ENCODE measurements at regions not wholly inside any gene's neighbourhood (a gene's known extent, or its start where the extent isn't known, plus 50 kb on each side); places are given as distances from the start of the nearest gene placed in this dataset.

DNA sequence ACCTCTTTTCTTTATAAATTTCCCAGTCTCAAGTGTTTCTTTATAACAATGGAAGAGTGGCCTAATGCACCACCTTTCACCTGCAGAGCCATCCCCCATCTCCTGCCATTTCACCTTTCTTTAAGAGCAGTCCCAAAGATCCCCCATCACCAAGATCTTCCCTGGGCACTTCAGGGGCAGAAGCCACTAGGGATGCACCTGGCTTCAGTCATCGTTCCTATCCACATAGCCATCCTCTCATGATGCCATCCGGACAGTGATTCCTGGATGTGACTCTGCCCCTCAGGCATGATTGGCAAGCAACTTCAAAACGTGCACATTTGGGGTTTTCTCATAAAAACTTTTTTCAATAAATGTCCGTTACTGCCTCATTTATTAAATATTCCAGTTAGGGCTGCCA, 225.9 kb downstream of the TBXT start:
- DNase-seq: no peak

DNA sequence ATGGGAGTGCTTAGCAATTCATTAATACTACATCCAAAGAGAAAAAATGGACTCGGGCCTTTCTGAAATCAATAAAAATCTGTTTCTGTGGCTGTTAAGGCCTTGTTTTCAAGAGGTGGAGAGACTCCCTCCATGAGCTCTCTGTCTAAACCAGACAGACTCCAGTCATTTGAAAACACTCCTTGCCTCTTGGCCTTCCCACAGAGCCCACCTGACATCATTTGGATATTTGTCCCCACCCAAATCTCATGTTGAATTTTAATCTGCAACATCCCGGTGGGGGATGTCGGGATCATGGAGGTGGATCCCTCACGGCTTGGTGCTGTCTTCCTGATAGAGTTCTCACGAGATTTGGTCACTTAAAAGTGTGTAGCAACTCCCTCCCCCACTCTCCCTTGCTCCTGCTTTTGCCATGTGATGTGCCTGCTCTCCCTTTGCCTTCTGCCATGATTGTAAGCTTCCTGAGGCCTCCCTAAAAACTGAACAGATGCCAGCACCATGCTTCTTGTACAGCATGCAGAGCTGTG, 226.3 kb downstream of the TBXT start:
- DNase-seq: no peak

DNA sequence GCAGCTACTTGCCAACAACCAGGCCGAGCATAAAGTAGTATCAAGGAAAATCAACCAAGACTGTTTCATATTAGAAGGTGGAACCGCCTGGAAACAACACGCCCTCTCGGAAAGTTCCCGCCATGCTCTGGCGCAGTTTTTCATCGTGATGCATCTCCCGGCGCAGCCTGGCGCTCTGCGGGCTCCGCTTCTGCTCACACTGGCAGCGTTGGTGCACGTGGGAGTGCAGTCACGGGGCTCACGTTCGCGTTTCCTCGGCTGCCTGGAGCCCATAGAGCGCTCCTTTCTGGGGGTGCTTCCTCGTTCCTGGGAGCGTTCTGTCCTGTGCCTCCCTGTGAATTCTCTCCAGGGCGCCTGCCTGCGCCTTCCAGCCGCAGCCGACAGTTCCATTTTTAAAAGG, 227.3 kb downstream of the TBXT start:
- DNase-seq: no peak

DNA sequence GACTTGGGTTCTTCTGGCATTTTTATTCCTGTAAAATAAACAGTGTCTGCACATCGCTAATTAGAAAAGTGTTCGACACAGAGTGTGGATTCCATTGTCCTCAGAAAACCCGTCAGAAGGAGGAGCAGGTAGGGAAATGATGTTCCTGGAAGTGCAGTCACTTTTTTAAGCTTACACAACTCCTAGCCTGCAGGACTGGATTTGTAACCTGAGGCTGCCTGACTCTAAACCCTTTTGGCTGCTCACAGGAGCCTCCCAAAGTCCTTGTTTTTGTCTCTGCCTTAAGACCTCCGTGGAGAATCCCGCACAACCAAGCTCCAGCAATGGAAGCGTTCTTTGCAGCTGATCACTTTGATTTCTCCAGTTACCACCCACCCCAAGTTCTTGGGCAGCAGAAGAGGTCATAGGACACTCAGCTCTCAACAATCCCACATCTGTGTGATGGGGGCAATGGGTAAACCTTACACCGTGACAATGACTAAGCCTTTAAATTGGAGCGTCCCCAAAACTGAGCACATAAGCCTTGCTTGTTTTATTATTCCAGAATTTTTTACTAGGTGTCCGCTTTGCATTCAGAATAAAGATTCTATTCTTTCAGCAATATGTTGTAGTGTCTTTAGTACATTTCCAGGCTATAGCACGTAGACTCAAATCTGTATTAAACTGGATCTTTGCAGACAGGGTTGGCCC, 227.9 kb downstream of the TBXT start:
- DNase-seq: no peak

DNA sequence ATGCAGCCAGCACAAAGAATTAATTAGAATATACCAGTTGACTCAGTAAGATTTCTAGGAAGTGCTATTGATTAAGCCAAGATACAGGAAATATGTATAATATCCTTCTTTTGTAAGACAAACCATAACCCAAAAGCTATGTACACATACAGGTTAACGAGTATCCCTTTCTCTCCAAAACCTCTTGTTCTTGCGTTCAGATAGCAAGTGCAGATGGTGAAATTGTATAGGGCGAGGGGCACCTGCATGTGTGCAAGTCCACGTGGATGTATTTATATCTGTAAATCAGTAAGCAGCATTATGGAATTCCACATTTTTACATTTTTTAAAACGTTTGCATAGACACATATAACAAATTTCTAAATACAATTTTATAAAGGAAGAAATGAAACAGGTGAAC, 228.6 kb downstream of the TBXT start:
- no peak for DNase-seq

DNA sequence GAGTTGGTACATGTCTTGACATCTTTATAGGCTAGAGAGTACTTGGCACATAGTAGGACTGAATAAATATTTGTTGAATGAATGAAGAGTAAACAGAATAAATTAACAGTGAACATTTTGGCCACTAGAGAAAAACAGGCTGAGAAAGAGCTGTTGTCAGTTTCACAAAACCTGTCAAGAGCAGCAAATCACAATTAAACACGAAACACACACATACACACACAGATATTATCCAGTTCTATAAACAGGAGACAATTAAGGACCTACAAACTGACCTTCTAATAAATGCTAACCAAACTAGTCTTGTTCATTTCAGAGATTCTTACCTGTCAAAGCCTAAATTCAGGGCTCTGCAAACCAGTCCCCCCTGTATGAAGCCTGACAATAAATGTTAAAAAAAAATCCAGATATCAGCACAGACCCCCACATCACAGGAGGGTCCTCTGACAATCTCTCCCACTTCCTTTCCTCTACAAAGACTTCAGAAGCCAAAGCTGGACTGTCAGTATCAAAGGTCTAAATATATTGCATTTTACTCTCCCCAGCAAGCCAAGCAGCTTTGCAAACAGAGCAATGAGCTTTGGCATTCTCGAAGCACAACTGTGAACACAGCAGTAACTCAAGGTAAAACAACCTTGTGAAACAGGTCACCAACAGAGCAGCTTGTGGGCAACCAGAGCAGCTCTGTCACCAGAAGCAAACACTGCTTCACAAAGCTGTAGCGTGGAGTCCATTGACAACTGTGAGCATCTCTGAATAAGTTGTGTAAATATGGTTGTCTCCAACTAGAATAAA, 229.9 kb downstream of the TBXT start:
- no peak for DNase-seq

DNA sequence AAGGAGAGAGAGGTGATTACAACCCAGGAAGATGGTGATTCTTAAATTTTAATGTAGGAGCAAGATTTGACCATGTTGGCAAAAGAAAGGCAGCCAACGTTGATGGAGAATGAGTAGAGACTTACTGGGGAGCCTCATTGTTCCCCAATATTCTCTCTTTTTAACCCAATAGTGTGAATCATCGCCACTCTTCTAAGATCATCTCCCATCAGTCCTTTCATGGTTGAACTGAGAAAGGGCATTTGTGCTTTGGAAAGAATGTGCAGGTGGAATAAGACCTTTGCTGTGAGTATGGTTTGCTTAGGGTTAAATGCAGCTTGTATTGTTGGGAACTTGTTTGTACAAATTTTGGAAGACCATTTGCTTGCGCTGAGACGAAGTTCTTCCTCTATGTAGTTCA, 231.0 kb downstream of the TBXT start:
- DNase-seq: no peak

DNA sequence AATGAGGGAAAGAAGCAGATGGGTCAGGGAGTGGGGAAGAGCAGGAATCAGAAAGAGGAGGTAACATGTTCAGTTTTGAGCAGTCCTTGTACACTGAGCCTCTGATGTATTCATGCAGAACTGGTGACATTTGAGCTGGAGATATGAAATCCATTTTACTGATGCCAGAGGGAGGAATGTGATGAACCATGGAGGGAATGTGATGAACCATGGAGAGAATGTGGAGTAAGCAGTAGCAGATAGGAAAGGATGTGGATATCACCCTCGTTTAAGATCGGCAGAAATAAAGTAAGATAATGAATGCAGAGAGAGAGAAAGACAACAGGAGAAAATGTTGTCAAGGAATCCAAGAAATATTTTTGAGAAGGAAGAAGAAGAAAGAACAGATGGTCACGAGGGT, 231.6 kb downstream of the TBXT start:
- no peak for DNase-seq

DNA sequence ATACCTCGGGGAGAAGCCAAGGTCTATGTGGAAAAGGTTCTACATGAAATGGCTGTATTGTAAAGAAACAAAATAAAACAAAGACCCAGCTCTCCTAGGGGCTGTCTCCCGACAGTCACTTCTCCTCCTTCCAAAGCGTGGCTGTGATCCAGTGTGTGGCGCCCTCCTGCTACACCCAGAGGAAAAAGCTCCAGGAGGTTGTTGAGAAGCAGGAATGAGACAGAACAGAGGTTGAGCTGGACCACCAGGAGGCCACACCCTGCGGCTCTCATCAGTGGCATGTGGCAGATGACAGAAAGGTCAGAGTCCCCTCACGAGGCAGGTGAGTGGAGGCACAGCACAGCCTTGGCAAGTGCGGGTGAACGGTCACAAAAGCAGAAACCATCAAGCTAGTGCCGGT, 236.0 kb downstream of the TBXT start:
- no peak for DNase-seq

DNA sequence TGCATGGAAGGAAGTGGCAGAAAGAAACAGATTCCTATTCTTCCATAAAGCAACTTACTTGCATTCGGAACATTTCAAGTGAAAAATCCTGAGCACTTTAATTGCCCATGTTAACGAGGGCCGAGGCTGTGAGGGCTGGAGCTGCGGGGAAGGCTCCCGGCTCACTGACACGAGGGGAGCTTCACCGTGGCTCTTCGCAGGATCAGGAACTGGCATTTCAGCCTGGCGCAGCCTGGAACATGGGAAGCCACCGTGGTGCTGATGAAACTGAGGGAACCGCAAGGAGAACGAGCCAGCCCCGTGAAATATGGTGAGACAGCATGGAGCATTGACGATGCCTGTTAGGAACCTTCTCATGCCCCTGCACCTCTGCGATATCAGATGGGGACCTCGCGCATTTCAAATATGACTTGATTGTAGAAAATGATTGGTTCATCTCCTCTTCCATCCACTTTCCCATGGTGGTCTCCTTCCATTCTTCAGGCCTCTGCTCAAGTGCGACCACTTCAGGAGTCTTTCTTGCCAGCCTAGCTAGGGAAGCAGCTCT, 236.9 kb downstream of the TBXT start:
- DNase-seq: no peak

DNA sequence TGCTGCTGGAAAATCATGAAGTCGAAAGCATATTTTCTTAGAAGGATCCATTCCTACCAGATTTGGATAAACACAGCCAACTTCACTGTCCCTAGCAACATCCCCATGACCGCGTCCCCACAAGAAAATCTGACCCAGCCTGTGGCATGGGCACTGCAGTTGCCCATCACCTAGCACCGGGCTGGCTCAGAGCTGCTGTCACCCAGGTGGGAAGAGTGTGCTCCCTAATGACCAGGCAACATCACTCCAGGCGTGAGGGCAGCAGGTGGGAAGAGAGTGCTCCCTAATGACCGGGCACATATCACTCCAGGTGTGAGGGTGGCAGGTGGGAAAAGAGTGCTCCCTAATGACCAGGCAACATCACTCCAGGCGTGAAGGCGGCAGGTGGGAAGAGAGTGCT, 238.0 kb downstream of the TBXT start:
- no peak for DNase-seq

DNA sequence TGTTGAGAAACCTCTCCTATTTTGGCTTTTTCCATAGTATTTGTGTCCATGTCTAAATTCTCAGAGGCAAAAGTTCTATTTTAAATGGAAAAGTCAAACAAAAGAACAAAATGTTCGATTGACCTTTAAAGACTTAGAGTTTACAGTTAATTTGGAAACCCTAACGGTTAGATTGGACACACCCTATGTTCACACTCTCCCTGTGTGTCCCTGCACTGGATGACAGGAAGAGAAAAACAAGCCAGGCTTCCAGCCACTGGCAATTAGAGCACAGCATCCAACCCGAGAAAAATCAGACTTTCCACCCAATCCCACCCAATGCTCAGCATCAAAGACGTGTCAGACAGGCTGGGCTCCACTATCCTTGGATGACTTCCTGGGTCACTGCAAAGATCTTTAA, 241.3 kb downstream of the TBXT start:
- DNase-seq: no peak

DNA sequence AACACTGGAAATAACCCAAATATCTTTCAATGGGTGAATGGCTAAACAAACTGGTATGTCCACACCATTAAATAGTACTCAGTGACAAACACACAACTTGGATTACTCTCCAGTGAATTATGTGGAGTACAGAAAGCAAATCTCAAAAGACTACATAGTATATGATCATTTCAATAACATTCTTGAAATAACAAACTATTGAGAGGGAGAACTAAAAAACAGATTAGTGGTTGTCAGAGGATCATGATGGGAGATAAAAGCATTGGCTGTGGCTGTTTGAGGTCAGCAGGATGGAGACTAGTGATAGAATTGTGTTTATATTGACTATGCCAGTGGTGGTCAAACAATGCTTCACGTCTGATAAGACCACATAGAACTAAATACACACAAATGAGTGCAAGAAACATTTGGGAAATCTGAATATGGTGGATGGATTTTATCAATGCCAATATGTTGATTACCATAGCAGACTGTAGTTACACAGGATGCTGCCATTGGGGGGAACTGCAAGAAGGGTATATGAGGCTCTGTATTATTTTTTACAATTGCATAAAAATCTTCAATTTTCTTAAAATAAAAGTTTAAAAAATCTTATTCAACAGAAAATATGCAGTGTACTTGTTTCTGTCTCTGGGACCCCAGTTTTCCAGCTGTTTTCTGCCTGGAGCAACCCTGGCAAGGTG, 242.0 kb downstream of the TBXT start:
- no peak for DNase-seq

DNA sequence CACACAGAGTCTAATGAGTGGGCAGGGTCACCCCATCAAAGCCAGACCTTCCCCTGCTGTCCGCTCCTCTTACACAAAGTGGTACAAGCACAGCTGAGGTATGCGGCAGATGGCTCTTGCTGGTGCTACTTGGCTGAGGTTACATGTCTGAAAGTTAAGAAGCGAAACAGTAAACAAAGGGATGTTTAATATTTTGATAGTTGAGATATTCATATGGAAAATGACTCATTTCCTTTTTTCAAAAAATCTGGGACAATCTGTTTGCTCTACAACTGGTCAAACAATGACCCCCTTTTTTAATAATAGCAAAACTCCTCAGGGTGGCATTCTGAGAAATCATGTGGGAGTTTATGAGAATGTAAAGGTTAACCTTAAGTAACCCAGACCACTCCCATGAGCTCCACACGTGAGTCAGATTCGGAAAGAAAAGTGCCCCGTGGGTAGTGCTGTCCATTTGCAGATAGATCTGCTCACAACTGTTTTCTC, 245.3 kb downstream of the TBXT start:
- no peak for DNase-seq

DNA sequence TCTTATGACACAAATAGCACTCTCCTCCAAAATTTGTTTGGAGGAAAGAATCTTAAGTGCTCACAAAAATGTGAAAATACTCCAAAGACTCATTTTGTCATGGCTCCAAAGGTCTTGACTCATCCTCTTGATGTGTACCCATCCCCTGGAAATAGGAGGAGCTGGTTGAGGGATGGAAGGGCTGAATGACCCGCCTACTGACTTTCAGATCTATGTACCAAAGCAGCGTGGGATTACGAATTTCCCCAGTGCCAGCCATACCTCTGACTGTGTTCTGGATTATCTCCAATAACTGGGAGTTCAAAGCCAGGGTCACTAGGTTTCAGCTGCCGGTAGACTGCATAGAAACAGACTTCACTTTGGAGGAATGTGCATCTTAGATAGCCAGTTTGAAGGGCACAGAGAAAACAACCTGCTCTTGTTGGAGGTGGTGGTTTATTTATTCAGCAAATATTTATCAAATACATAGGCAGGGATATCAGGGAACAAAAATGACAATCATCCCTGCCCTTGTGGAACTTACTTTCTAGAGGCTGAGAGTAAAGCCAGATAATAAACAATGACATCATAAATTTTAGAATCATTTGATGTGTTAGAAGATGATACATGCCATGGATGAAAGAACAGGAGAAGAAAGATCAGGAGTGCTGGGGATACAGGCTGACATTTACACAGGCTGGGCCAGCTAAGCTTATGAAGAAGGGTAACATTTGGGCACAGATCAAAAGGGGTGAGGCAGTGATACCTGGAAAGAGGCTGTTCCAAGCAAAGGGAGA, 246.6 kb downstream of the TBXT start:
- DNase-seq: no peak

DNA sequence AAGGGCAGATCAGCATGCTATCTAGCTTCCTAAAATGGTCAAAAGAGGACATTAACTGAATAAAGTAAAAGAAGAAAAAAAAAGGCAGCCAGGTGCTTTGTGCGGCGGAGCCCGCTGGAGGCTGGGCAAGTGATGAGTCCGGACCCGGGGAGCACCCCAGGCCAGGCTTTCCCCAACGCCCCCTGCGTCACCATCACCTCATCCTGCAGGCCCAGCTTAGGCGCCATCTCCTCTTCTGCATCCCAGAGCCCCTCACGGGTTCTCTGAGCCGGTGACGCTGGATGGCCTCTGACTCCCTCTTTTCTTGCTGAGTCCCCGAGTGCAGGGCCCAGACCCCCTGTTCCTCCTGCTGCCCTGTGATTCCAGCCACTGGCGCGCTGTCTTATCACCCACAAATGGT, 250.1 kb downstream of the TBXT start:
- no peak for DNase-seq

DNA sequence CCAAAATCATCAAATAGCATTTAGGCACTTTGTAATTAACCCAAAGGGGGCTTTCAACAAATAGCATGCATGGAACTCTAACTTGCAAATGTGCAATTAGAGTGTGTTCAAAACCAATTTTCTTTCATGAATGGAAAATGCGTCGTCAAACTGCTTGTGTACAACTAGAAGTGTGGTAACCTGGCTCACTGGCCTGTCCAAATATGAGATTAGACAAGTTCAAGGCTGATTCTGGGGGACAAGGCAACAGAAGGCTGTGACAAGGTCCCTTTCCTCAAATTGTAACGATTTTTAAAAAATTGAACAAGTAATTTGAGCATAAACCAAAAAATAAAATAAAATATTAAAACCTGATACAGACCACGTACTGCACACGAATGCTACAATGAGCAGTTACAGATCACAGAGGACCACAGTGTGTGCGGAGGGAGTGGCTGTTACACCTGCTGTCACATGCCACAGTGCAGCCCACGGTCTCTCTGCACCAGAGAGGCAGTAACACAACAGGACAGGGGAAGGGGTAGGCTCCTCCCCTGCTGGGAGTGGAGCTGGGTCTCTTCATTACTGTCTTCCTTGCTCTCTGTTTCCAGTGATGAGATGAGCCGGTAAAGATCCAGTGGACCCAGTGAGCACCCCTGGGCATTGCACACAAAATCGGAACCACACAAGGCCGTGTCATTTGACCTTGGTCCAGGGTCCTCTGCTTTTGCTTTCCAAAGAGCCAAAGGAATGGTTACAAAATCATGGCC, 252.2 kb upstream of the PDE10A start:
- no peak for DNase-seq

DNA sequence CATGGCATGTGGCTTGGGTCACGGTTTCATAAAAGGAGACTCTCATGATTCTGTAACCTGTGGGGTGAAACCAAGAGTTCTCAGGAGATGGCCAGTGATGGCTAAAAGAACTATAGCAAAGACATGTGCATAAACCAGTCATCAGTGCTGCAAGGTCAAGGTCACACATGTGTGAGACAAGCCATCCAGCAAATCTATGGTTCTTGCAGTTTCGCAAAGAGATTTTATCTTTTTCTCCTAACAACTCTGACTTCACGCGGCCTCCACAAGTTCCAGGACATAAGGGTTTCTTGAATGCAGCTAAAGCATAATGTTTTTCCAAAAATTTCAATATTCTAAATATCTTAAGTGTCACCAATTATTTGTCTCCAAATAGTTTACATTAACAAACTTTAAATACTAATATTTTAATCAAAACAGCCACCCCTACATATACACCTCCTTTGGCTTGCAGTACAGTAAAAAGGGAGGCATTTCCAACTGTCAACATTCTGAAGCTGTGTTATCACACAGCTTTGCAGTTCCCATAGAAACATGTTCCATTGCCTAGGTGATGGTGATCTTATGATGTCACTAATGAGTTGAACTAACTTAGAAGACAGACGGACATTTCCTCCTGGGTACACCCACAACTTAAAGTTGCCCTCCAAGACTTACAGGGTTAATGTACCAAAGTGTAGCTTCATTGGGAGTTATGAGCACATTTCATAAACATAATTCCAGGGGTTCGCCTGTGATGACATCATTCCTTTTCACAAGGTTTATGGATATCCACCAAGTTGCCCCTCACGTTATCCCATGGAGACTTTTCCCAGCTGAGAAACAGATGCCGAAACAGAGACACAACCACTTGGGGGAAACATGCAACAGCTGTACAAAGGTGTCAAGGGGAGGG, 250.9 kb upstream of the PDE10A start:
- no peak for DNase-seq

DNA sequence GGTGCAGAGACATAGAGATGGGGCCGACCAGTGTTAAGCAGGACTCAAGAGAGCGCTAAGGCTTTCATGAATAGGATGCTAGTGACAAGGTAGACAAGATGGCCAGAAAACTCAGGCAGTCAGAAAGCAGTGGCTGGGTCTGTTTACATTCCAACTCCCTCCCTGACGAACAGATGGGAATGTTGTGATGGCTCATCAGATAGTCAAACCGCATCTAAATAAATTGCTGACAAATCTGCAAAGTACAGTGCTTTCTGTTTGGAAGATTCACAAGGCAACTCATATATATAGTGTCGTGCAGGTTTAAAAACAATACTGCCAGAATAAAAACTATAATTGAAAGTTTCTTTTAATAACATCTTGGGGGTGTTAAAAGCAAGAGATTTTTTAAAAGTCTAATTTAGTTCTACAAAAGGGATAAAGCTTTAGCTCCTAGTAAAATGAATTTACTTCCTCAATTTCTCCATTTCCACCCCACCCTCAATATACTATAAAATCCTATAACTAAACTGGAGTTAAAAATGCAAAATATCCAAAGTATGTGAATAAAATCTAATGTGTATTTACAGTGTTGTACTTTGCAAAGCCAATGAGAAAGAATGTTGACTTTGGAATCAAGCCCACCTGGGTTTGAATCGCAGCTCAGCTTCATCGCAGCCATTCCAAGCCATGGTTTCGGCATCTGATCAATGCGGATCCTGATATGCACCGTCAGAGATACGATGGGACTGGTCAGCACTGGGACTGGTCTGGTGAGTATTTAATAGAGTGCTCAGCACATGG, 247.3 kb upstream of the PDE10A start:
- DNase-seq: no peak

DNA sequence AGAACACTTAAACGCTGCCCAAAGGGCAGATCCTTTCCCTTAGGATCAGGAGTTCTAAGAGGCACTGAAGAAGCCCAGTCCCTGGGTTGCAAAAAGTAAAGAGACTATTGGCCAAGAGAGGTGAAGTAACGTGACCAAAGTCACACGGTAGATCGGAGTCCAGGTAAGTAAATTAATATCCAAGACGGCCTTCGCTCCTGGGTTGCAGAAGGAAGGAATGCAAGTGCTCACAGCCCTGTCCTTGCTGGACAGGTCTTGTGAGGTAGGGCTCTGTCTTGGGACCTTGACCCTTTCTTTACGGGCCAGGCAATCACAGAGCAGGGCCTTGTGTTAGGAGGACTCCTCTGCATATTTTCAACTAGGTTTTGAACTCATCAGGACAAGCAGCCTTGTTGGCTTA, 243.7 kb upstream of the PDE10A start:
- DNase-seq: no peak

All from right forelimb (tissue), 1 donor.